Fibroblast of villous mesenchyme (primary cell): ENCODE measurements at regions not wholly inside any gene's neighbourhood (a gene's known extent, or its start where the extent isn't known, plus 50 kb on each side); places are given as distances from the start of the nearest gene placed in this dataset.

Source experiments
- DNase-seq: peaks from one replicate; pipeline ENCODE4 v3.0.0-alpha.2; 2010; ENCODE audit warnings: low read depth
- H3K4me3 ChIP-seq: 2 replicates; pipeline ENCODE4 v1.5.1; 2011; ENCODE audit warnings: low read depth, mild to moderate bottlenecking, low read length
- TF ChIP-seq, protein P1 (sequence below): IDR thresholded peaks from 2 replicates; pipeline ENCODE4 v1.5.1; 2012; ENCODE audit warnings: low read depth, mild to moderate bottlenecking, low read length; ENCODE audit not compliant: insufficient read depth

DNA sequence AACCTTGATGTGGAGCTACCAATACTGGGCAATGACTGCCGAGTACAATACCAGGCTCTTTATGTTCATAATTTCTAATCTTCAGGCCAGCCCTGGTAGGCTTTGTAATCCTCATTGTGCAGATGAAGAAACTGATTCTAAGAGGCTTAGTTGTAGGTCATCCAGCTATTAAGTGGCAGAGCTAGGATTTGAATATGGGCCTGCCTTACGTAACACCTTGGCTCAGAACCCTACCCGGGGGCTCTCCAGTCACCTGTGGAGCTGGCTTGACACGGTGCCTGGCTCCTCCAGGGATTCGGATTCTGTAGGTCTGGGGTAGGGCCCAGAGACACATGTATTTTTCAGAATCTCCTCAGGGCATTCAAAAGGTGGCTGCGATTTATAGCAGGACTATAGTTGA lies 515.5 kb downstream of the QKI start:
- TF ChIP-seq, protein P1, sequence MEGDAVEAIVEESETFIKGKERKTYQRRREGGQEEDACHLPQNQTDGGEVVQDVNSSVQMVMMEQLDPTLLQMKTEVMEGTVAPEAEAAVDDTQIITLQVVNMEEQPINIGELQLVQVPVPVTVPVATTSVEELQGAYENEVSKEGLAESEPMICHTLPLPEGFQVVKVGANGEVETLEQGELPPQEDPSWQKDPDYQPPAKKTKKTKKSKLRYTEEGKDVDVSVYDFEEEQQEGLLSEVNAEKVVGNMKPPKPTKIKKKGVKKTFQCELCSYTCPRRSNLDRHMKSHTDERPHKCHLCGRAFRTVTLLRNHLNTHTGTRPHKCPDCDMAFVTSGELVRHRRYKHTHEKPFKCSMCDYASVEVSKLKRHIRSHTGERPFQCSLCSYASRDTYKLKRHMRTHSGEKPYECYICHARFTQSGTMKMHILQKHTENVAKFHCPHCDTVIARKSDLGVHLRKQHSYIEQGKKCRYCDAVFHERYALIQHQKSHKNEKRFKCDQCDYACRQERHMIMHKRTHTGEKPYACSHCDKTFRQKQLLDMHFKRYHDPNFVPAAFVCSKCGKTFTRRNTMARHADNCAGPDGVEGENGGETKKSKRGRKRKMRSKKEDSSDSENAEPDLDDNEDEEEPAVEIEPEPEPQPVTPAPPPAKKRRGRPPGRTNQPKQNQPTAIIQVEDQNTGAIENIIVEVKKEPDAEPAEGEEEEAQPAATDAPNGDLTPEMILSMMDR, result no peak
- DNase-seq, result no peak
- no peak overlapping the region for H3K4me3 ChIP-seq

DNA sequence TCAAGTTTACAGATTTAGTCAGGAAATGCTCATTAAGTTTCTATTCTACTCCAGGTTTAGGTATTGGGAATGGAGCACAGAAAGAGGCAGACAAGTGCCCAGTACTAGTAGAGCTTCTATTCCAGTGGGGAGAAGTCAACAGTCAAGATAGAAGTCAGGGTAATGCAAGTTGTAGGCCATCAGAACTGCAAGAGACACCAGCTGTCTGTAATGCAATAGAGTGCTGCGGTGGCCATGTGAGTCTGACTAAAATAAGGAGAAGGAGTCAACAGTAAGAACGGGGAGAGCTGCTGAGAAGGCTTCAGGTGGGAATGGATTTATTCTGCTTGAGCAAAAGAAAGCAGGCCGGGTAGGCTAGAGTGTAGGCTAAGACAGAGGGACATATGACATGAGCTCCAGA lies 515.0 kb downstream of the QKI start:
- no peak overlapping the region for H3K4me3 ChIP-seq
- TF ChIP-seq, protein P1, result no peak
- no peak for DNase-seq

DNA sequence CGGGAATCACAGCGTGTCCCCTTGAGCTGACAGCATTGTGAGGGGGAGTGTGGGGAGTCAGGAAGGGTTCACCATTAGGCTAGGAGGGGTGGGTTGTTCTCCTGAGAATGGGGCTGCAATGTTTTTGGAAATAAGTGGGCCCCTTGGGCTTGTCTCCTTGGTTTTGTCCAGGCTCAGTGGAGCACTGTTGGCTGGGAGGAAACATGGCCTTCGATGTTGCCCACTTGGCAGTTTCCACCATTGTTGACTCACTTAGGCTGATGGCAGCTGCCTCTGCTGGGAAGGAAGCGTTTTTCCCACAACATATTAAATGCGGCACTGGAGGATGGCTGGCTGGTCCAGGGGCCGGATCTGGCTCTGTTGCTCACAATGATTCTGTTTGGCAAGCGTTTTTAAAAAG lies 512.1 kb downstream of the QKI start:
- no peak for DNase-seq

DNA sequence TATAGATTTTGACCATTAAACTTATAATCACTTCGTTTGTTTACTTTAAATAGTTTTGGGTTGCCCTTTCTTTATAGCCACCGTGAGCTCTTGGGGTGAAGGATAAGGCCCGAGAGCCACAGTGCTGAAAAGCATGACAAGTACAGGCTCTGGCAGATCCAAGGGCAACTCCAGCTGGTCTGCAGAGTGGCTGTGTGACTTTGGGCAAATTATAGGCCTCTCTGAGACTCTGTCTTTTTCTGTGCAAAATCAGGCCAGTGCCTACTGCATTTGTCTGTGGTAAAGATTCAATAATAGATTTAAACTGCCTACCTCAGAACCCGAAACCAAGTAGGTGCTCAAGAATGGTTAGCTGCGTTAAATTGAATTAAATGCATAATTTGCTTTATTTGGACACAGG lies 511.3 kb downstream of the QKI start:
- TF ChIP-seq, protein P1, result no peak
- no peak for DNase-seq
- no peak overlapping the region for H3K4me3 ChIP-seq

More for the DNA sequence above, 512.1 kb downstream of the QKI start:
- H3K4me3 ChIP-seq, result no peak overlapping the region
- TF ChIP-seq, protein P1, result no peak

DNA sequence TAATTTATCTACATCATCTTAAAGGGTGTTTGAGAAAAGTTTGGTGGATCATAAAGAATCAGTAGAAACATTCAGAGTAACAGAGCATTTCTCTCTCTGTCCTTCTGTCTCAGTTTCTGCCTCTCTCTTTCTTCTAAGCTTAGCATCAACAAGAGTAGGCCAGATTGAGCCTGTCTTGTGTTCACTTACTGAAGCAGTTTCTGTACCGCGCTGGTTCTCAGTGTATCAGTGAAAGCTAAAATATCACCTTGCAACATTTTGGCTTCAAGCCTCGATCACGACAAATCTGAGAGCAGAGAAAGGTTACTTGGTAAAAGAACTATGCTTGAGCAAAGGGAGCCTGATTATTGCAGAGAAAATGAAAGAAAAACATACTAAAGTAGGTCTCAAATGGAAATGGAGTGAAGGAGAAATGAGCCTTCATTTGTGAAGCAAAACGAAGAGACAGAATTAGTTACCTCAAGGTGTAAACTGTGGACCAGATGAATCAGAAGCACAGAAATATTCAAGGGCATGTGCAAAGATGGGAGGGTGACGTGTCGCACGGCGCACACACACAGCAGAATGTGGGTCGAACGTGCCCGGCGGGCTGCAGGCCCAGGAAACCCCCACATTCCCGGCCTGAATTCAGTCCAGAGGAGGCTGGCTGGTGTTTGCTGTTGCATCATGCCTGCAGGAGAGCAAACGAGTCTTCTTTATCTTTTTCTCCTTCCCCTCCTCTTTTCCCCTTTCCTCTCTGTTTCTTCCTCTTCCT lies 509.3 kb downstream of the QKI start:
- TF ChIP-seq, protein P1, result no peak
- no peak for DNase-seq
- H3K4me3 ChIP-seq, result no peak overlapping the region

DNA sequence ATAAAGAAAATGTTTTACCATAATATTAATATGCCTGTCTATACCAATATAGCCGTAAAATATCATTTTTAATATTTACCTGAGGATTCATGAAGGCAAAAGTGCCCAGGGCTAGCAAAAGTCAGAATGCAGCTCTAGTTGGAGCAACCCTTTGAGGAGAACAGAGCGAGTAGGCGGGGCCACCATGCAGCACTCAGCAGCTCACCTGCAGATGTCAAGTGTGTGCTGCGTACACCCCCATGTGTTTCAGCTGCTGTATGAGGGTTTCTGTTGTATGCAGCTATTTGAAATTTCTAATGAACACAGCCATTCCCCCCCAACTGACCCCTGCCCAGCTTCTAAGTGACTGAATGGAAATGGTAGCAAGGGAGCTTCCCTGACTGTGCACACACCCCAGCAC lies 508.0 kb downstream of the QKI start:
- TF ChIP-seq, protein P1, result no peak
- no peak for DNase-seq
- no peak overlapping the region for H3K4me3 ChIP-seq

DNA sequence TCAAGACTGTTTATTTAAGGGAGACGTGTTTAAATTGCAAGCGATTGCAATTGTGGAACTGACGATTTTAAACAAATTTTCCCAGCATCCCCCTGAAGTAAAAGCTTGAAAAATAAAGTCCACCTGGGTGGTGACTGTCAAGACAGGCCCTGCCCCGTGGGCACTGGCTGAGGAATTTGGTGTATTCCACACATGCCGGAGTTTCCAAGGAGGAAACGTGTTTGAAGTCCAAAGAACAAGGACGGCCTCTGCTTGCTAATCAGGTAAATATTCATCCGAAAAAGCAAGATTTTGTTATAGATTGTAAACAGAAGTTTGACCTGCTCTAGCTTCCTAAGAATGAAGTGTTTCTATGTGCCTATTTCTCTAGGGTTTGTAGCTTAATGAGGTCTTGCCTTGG lies 505.1 kb downstream of the QKI start:
- no peak overlapping the region for H3K4me3 ChIP-seq
- TF ChIP-seq, protein P1, result no peak
- no peak for DNase-seq
